CD4-positive, alpha-beta T cell treated with Interleukin-15 for 1 hour (primary cell): ENCODE measurements at regions not wholly inside any gene's neighbourhood (a gene's known extent, or its start where the extent isn't known, plus 50 kb on each side); places are given as distances from the start of the nearest gene placed in this dataset.

Experiments
- DNase-seq: peaks from one replicate; pipeline ENCODE4 v3.0.0-alpha.2; 2020

GRCh38 chr3:11089931-11090330 lies 64.4 kb upstream of the HRH1 start:
- no peak for DNase-seq

DNA sequence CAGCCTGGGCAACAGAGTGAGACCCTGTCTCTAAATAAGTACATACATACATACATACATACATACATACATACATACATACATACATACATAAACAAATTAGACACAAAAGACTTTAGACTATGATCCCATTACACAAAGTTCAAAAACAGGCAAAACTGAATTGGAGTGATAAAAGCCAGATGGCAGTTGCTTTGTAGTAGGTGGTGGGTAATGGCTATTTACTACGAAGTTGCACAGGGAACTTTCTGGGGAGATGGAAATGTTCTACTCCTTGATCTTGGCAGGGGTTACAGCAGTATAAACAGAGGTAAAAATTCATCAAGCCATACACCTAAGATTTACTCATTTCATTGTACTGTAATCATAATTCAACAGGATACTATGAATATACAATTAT lies 63.7 kb upstream of the HRH1 start:
- DNase-seq: no peak

DNA sequence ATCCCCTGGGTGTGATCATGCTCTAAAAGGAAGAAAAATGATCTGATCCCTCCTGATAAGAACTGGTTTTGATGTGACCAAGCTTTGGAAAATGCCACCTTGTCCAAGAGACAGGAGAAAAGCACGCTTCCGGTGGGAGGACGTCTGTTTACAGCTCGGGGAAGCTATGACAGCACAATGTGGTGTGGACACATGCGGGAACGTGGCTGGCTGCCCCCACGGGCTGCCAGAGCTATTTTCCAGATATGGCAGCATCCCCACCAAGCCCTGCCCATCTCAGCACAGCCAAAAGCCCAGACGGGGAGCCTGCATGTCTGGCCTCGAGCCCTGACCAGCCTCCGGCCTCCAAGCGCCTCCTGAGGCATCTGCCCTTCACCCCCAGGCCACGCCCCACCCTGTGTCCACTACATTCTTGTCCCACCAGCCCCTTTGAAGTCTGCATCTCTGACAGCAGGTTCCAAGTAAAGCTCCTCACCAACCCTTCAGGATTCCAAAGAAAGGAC lies 63.2 kb upstream of the HRH1 start:
- no peak for DNase-seq

GRCh38 chr3:11091791-11092190 lies 62.5 kb upstream of the HRH1 start:
- no peak for DNase-seq

- DNase-seq: no peak
Observed at GRCh38 chr3:11093823-11094340, 60.4 kb upstream of the HRH1 start.

DNA sequence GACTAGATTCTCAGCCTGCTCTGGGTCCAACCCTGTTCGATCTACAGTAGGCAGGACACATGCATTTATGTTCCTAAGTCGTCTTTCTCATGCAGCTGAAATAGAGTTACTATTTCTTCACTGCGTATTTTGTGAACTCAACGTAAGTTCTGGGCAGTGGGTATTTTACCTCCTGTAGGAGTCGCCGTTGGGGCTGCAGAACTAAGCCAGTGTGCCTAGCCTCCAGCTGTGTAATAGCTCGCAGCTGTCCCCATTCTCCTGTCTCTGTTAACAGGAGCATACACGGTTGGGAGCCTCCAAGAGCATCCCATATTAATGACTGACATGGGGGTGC lies 58.4 kb upstream of the HRH1 start:
- DNase-seq: no peak

GRCh38 chr3:11096266-11097139 lies 57.8 kb upstream of the HRH1 start:
- peak; percentile 30 for DNase-seq

DNA sequence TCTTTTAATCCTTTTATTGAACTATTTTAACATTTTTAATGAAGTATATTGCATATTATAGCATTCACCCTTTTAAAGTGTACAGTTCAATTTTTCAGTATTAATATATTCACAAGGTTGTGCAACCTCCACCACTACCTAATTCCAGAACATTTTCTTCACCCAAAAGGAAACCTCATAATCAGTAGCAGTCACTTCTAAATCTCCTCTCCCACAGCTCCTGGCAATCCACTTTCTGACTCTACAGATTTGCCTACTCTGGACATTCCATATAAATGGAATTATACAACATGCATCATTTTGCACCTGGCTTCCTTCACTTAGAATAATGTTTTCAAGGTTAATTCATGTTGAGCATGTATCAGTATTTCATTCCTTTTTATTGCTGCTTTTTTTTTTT lies 55.0 kb upstream of the HRH1 start:
- no peak for DNase-seq
